GM18499 (cell line): ENCODE measurements at regions not wholly inside any gene's neighbourhood (a gene's known extent, or its start where the extent isn't known, plus 50 kb on each side); places are given as distances from the start of the nearest gene placed in this dataset.

Experiments
- ATAC-seq: cut with Tn5 transposase; IDR thresholded peaks from one replicate; pipeline ENCODE4 v1.9.1; 2021; ENCODE audit warnings: moderate number of reproducible peaks; ENCODE audit not compliant: insufficient read depth, unreplicated experiment

GRCh38 chr18:67577386-67577785 is 60.9 kb upstream of the DSEL start:
- no peak for ATAC-seq

- no peak for ATAC-seq
Observed at GRCh38 chr18:67574749-67575148, 58.2 kb upstream of the DSEL start.

- no peak for ATAC-seq
Observed at GRCh38 chr18:67568166-67568565, 51.6 kb upstream of the DSEL start.
